Adrenal gland (tissue), 5 donors: ENCODE measurements at regions not wholly inside any gene's neighbourhood (a gene's known extent, or its start where the extent isn't known, plus 50 kb on each side); places are given as distances from the start of the nearest gene placed in this dataset.

Experiments
- CTCF ChIP-seq, 6 experiments: fragments of 450-650 bp in 4 of 6; fragments of 200-600 bp in 2 of 6; sonication (generic) in 1 of 6; IDR thresholded peaks; 1 replicate in 5 of 6; 2 replicates in 1 of 6; pipeline versions ENCODE4 v1.5.1 to v1.8.0; 2016 to 2021; ENCODE audit warnings: antibody characterized with exemption in 6 of 6, mild to moderate bottlenecking in 2 of 6, moderate library complexity in 1 of 6
- POLR2A ChIP-seq, 2 donors: fragments of 450-650 bp; IDR thresholded peaks; one replicate each; pipeline ENCODE4 v1.6.1; 2017; ENCODE audit warnings: antibody characterized with exemption in 2 of 2, mild to moderate bottlenecking in 2 of 2, moderate library complexity in 1 of 2
- donor health status: DM: no; HTN: no; CAD: no.

- no peak for TF ChIP-seq CTCF (IDR thresholded peaks at IDR 0.05)
- TF ChIP-seq POLR2A (IDR thresholded peaks at IDR 0.05), result no peak
These were observed 386.6 kb upstream of the NFIA start for GRCh38 chr1:60695716-60696171.
